Body of pancreas (tissue), 4 donors: ENCODE measurements at regions not wholly inside any gene's neighbourhood (a gene's known extent, or its start where the extent isn't known, plus 50 kb on each side); places are given as distances from the start of the nearest gene placed in this dataset.

Source experiments
- POLR2A ChIP-seq, 3 donors: fragments of 450-650 bp; IDR thresholded peaks; one replicate each; pipeline ENCODE4 v1.6.1; 2016; ENCODE audit warnings: antibody characterized with exemption in 3 of 3, mild to moderate bottlenecking in 2 of 3
- TF ChIP-seq, protein P1 (sequence below), 7 experiments: fragments of 450-650 bp in 4 of 7; fragments of 200-600 bp in 3 of 7; sonication (generic) in 3 of 7; IDR thresholded peaks; one replicate each; pipeline ENCODE4 v1.5.1; 2016 to 2019; ENCODE audit warnings: antibody characterized with exemption in 7 of 7

DNA sequence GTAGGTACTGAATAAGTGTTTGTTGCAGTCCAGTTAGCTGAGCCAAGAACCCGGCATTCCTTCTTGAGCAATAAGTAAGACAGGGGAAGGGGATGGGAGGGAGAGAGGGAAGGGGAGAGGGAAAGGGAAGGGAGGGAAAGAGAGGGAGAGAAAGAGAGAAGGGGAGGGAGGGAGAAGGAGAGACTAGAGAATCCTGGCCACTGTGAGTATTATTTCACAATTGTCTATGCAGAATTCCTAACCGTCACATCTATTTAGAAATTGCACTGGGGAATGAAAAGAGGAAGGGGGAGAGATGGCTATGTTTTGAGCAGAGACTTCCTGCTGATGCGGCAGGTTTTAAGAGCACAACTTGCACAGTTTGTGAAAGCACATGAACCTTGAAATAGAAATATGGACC is 251.4 kb upstream of the ZMIZ1 start:
- TF ChIP-seq, protein P1, sequence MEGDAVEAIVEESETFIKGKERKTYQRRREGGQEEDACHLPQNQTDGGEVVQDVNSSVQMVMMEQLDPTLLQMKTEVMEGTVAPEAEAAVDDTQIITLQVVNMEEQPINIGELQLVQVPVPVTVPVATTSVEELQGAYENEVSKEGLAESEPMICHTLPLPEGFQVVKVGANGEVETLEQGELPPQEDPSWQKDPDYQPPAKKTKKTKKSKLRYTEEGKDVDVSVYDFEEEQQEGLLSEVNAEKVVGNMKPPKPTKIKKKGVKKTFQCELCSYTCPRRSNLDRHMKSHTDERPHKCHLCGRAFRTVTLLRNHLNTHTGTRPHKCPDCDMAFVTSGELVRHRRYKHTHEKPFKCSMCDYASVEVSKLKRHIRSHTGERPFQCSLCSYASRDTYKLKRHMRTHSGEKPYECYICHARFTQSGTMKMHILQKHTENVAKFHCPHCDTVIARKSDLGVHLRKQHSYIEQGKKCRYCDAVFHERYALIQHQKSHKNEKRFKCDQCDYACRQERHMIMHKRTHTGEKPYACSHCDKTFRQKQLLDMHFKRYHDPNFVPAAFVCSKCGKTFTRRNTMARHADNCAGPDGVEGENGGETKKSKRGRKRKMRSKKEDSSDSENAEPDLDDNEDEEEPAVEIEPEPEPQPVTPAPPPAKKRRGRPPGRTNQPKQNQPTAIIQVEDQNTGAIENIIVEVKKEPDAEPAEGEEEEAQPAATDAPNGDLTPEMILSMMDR (IDR thresholded peaks at IDR 0.05), result no peak
- TF ChIP-seq POLR2A (IDR thresholded peaks at IDR 0.05), result no peak
